ENCODE measurements at regions not wholly inside any gene's neighbourhood (a gene's known extent, or its start where the extent isn't known, plus 50 kb on each side); places are given as distances from the start of the nearest gene placed in this dataset.

- FAIRE-seq (no peak), ATAC-seq (no peak), DNase-seq (ENCODE audit: extremely low read depth in 1 of 4, low spot score in 3 of 4) (no peak)
- H3K36me3 ChIP-seq (ENCODE audit: control insufficient read depth, insufficient read depth, low read length) = no peaks in the 10 kb centered on the region
- H3K27me3 ChIP-seq (ENCODE audit: control insufficient read depth in 2 of 2, insufficient read depth in 2 of 2, low read length in 2 of 2) = peaks cover 0 to 15% of the 10 kb centered on the region in 2 experiments; a peak in 3 of 5 replicates
- H3K9me3 ChIP-seq (replicated peaks; ENCODE audit: control insufficient read depth, insufficient read depth, low read depth, low read length) = no peaks in the 10 kb centered on the region
- ChIA-PET POLR2A (no interaction called here), CTCF (ENCODE audit: low intra/inter-chr PET ratio) (no interaction called here)
- no peaks in the 10 kb centered on the region for H4K20me1 ChIP-seq (replicated peaks; ENCODE audit: control insufficient read depth, insufficient read depth, low read length)
- H3K27ac ChIP-seq (ENCODE audit: extremely low read depth, low read depth, low read length) = no peak overlapping the region
- no TSS peak for BruUV-seq (replicated peaks)
- H3K4me1 ChIP-seq (replicated peaks in 1 of 2; ENCODE audit: control insufficient read depth in 2 of 2, insufficient read depth in 2 of 2, low read length in 2 of 2) = no peaks in the 10 kb centered on the region
- H3K4me2 ChIP-seq (ENCODE audit: insufficient read depth, low read length) = no peak overlapping the region
- H2AFZ ChIP-seq (ENCODE audit: low read depth, low read length) = no peak overlapping the region
- no peak for TF ChIP-seq ESRRB (CRISPR knock-in tag; IDR thresholded peaks at IDR 0.05; ENCODE audit: borderline replicate concordance)
- TF ChIP-seq HNRNPLL (IDR thresholded peaks at IDR 0.05; ENCODE audit: low read depth, low read length, poor library complexity, severe bottlenecking) = no peak
- TF ChIP-seq, protein P1, sequence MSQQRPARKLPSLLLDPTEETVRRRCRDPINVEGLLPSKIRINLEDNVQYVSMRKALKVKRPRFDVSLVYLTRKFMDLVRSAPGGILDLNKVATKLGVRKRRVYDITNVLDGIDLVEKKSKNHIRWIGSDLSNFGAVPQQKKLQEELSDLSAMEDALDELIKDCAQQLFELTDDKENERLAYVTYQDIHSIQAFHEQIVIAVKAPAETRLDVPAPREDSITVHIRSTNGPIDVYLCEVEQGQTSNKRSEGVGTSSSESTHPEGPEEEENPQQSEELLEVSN (IDR thresholded peaks at IDR 0.05; ENCODE audit: borderline replicate concordance in 1 of 2, extremely low read depth in 1 of 2, insufficient read depth in 1 of 2, insufficient read length in 1 of 2, low read depth in 1 of 2, low read length in 1 of 2, poor library complexity in 1 of 2, severe bottlenecking in 1 of 2) = no peak
- TF ChIP-seq MEF2D (tag; conservative IDR thresholded peaks at IDR 0.05; ENCODE audit: low read depth) = no peak
- no peak for TF ChIP-seq NRF1 (conservative IDR thresholded peaks at IDR 0.05 in 1 of 2, IDR thresholded peaks at IDR 0.05 in 1 of 2)
- TF ChIP-seq CXXC5 (CRISPR knock-in tag; IDR thresholded peaks at IDR 0.05) = no peak
- TF ChIP-seq, protein P2, sequence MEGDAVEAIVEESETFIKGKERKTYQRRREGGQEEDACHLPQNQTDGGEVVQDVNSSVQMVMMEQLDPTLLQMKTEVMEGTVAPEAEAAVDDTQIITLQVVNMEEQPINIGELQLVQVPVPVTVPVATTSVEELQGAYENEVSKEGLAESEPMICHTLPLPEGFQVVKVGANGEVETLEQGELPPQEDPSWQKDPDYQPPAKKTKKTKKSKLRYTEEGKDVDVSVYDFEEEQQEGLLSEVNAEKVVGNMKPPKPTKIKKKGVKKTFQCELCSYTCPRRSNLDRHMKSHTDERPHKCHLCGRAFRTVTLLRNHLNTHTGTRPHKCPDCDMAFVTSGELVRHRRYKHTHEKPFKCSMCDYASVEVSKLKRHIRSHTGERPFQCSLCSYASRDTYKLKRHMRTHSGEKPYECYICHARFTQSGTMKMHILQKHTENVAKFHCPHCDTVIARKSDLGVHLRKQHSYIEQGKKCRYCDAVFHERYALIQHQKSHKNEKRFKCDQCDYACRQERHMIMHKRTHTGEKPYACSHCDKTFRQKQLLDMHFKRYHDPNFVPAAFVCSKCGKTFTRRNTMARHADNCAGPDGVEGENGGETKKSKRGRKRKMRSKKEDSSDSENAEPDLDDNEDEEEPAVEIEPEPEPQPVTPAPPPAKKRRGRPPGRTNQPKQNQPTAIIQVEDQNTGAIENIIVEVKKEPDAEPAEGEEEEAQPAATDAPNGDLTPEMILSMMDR (IDR thresholded peaks at IDR 0.05 in 2 of 3, conservative IDR thresholded peaks at IDR 0.05 in 1 of 3; ENCODE audit: insufficient read depth in 2 of 3, low read depth in 1 of 3, low read length in 3 of 3) = no peak
- TF ChIP-seq HDAC8 (tag; IDR thresholded peaks at IDR 0.05) = no peak
- TF ChIP-seq ZNF785 (CRISPR knock-in tag; IDR thresholded peaks at IDR 0.05) = no peak
- H3K9me1 ChIP-seq (ENCODE audit: control insufficient read depth, insufficient read depth, low read length) = no peaks in the 10 kb centered on the region
- intact Hi-C loops (cut with micrococcal nuclease) (no loop called here), in situ Hi-C loops (cut with MboI) (no loop called here)
- no peak overlapping the region for H3K9ac ChIP-seq (ENCODE audit: insufficient read depth in 1 of 2, low read depth in 2 of 2, low read length in 2 of 2)
- WGBS (ENCODE audit: insufficient coverage, low coverage, missing lambda C conversion rate) = 0% methylated on average over 4 of the region's 24 CpGs
- H3K79me2 ChIP-seq (ENCODE audit: control insufficient read depth, insufficient read depth, low read length) = no peaks in the 10 kb centered on the region
- H3K4me3 ChIP-seq = no peak overlapping the region
Measured at GRCh38 chr7:35418716-35419390, 165.0 kb upstream of the TBX20 start.
